ENCODE measurements at regions not wholly inside any gene's neighbourhood (a gene's known extent, or its start where the extent isn't known, plus 50 kb on each side); places are given as distances from the start of the nearest gene placed in this dataset.
"Not testable (repeated sequence)": the region's sequence is repeated elsewhere in the genome, so short reads cannot be mapped to it uniquely, and the experiment has no call there.

GRCh38 chr5:110812639-110813038 is 73.8 kb downstream of the SLC25A46 start:
- no peak for FAIRE-seq
- DNase-seq (ENCODE audit: low spot score), result no peak

- DNase-seq (ENCODE audit: low spot score) (no peak), FAIRE-seq (no peak)
Measured at GRCh38 chr5:110815916-110816605, 77.3 kb downstream of the SLC25A46 start.

- FAIRE-seq, result no peak
Measured at GRCh38 chr5:110817459-110817858, 78.7 kb downstream of the SLC25A46 start.

GRCh38 chr5:110823571-110823970 is 84.8 kb downstream of the SLC25A46 start:
- FAIRE-seq (no peak), DNase-seq (ENCODE audit: low spot score) (no peak)

More at GRCh38 chr5:110817459-110817858, 78.7 kb downstream of the SLC25A46 start:
- DNase-seq (ENCODE audit: low spot score), result no peak

- no peak for FAIRE-seq
- DNase-seq (ENCODE audit: low spot score), result no peak
Measured at GRCh38 chr5:110824936-110825441, 86.2 kb downstream of the SLC25A46 start.

- no peak for DNase-seq (ENCODE audit: low spot score)
- FAIRE-seq, result no peak
Measured at GRCh38 chr5:110832683-110833082, 93.9 kb downstream of the SLC25A46 start.

- not testable (repeated sequence) for DNase-seq (ENCODE audit: low spot score)
Measured at GRCh38 chr5:110834933-110835332, 96.1 kb downstream of the SLC25A46 start.

GRCh38 chr5:110836851-110837250 is 98.0 kb downstream of the SLC25A46 start:
- DNase-seq (ENCODE audit: low spot score), result no peak
- no peak for FAIRE-seq

More at GRCh38 chr5:110834933-110835332, 96.1 kb downstream of the SLC25A46 start:
- FAIRE-seq, result not testable (repeated sequence)

GRCh38 chr5:110838357-110838756 is 99.5 kb downstream of the SLC25A46 start:
- FAIRE-seq; DNase-seq (ENCODE audit: low spot score): not testable (repeated sequence)

- FAIRE-seq (no peak), DNase-seq (ENCODE audit: low spot score) (no peak)
Measured at GRCh38 chr5:110838961-110839360, 100.2 kb downstream of the SLC25A46 start.

GRCh38 chr5:110840347-110840960 is 101.6 kb downstream of the SLC25A46 start:
- DNase-seq (ENCODE audit: low spot score), result no peak
- FAIRE-seq, result no peak

GRCh38 chr5:110841137-110841536 is 102.3 kb downstream of the SLC25A46 start:
- no peak for DNase-seq (ENCODE audit: low spot score)
- no peak for FAIRE-seq

- no peak for DNase-seq (ENCODE audit: low spot score)
- no peak for FAIRE-seq
Measured at GRCh38 chr5:110842948-110843347, 104.1 kb downstream of the SLC25A46 start.

- DNase-seq (ENCODE audit: low spot score) (no peak), FAIRE-seq (no peak)
Measured at GRCh38 chr5:110844251-110844650, 105.4 kb downstream of the SLC25A46 start.

- DNase-seq (ENCODE audit: low spot score) (no peak), FAIRE-seq (no peak)
Measured at GRCh38 chr5:110846398-110847001, 107.7 kb downstream of the SLC25A46 start.

GRCh38 chr5:110851357-110851756 is 112.5 kb downstream of the SLC25A46 start:
- FAIRE-seq (no peak), DNase-seq (ENCODE audit: low spot score) (no peak)

GRCh38 chr5:110852053-110852452 is 113.2 kb downstream of the SLC25A46 start:
- DNase-seq (ENCODE audit: low spot score), result no peak
- no peak for FAIRE-seq

GRCh38 chr5:110852541-110852940 is 113.7 kb downstream of the SLC25A46 start:
- FAIRE-seq, result no peak
- DNase-seq (ENCODE audit: low spot score), result no peak

- FAIRE-seq (no peak), DNase-seq (ENCODE audit: low spot score) (peak; percentile 9)
Measured at GRCh38 chr5:110853267-110853666, 114.5 kb downstream of the SLC25A46 start.

GRCh38 chr5:110854200-110854599 is 115.4 kb downstream of the SLC25A46 start:
- FAIRE-seq (no peak), DNase-seq (ENCODE audit: low spot score) (no peak)

GRCh38 chr5:110855961-110856360 is 117.2 kb downstream of the SLC25A46 start:
- DNase-seq (ENCODE audit: low spot score) (no peak), FAIRE-seq (no peak)

GRCh38 chr5:110865400-110866094 is 126.7 kb downstream of the SLC25A46 start:
- peak; percentile 36 for DNase-seq (ENCODE audit: low spot score)
- no peak for FAIRE-seq

All from urothelium cell line (cell line).